AG08395 (cell line): ENCODE measurements at regions not wholly inside any gene's neighbourhood (a gene's known extent, or its start where the extent isn't known, plus 50 kb on each side); places are given as distances from the start of the nearest gene placed in this dataset.
"Not testable (repeated sequence)": the region's sequence is repeated elsewhere in the genome, so short reads cannot be mapped to it uniquely, and the experiment has no call there.

Source experiments
- DNase-seq: peaks from one replicate; pipeline ENCODE4 v3.0.0; 2012; ENCODE audit warnings: mixed read lengths, low spot score

DNA sequence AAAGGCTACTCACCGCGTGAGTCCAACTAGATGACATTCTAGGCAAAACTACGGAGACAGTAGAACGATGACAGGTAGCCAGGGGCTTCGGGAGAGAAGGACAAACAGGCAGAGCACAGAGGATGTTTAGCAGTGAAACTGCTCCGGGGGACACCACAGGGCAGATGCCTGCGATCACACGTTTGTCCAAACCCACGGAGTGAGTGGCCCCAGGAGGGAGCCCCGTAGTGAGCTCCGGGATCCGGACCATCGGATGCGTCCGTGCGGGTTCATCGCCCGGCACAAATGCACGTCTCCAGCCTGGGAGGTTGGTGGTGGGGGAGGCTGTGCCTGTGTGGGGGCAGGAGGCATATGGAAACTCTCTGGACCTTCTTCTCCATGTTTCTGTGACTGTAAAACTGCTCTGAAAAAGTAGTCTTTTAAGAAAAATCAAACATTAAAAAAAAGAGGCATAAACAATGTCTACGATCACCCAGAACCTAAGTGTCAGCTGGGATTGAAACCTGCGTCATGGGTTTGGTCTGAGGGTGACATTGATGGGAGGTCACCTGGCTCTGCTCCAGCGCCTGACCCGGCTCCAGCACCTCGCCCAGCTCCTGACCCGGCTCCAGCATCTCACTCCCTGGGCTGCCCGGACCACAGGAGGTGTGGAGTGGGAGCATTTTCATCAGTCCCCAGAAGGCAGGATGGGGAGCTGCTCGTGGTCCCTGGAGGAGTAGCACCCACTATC, 83.0 kb upstream of the CTDP1 start:
- DNase-seq: no peak

DNA sequence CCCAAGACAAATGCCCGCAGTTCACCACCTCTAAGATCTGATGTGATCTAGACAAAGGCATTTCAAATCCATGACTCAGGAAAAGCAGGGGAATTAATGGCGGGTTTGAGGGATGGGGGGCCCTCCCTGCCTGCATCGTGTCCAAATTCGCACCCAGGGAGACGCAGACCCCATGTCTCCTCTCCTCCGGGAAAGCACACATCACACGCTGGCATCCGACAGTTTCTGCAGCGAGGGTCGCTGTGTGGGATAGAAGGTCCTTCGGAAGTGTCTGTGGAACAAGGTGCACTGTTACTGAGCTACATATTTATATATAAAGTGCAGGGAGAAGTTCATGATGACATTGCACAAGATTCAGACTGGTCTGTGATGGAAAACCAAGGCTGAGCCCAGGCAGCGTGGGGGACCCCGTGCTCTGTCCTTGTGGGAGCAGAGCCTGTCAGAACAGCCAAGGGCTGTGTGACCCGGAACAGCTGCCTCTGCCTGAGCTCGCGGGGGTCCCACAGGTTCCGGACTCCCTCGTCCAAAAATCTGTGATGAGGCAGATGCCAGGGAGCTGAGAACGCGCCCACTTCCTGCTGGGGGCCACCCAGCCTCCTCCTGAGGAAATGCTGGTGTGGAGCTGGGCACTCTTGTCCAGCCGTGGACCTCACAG, 82.3 kb upstream of the CTDP1 start:
- DNase-seq: no peak

DNA sequence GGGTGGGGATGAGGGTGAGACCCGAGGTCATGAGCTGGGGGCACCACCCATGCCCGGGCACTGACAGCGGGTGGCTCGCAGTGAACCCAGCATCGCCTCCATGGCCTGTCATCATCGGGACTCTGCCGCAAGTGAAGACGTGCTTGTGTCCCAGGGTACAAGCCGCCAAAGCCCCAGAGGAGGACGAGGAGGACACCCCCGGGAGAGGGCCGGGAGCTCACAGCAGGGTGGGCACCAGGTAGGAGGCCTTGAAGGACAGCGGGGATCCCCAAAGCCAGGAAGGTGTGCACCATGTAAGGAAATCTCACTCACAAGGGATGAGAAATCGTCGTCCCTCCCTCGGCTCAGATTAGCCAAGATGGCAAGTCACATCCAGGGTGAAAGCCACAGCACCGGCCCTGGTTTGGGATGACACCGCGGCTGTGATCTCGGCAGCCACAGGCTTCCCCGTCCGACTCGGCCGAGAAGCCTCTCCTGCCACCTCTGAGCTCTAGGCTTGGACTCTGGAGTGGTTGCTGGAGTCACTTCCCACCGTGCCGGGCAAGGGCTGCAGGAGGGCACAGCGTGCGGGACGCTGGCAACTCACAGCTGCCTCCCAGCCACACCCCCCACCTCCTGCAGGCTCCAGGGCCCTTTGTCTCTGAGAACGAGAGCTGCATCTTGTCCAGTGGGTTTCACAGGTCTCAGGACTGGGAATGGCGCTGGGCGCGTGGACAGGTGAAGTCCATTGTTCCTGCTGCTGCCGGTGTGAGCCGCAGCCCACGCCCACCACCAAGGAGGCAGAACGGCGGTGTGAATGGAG, 81.6 kb upstream of the CTDP1 start:
- no peak for DNase-seq

DNA sequence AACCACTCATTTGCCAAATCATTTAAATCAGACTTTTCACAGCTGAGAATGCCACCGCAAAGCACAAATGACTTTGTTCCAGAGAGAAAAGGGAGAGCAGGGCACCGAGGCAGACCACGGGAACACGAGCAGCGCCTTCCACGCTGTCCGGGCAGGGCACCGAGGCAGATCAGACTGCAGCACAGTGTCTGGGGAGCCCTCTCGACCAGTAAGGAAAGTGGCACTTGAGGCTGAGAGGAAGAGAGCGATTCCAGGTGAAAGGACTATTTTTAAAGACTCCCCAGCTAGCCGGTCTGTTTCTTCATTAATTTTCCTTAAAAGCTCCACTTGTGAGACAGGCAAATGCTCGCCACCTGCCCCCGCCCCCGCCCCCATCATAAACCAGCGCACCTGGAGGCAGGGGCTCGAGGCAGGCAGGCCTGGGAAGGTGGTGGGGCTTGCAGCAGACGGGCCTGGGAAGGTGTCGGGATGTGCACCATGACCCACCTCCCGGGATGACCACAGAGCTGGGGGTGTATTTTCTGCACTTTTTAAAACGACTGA, 80.9 kb upstream of the CTDP1 start:
- no peak for DNase-seq

DNA sequence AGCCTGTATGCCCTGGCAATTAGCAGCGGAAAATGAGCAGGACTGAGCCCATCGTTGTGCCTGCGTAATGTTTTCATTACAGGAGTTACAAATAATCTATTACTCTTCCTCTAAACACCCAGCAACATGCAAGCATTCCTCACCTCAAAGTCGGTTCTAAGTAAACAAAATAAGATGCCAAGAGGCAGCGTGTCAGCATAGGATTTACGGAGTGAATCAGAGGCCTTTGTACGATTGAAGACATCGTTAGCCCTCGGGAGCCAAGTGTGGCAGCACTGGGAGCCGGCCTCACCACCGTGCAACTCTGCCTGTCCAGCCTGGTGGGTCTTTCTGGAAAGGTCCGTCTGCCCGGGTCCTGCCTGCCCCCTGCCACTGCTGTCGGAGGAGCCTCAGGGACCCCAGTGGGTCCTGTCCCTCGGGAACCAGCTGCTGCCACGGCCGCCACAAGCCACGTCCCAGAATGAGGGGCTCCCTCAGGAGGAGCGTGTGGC, 80.1 kb upstream of the CTDP1 start:
- peak; percentile 70 for DNase-seq

DNA sequence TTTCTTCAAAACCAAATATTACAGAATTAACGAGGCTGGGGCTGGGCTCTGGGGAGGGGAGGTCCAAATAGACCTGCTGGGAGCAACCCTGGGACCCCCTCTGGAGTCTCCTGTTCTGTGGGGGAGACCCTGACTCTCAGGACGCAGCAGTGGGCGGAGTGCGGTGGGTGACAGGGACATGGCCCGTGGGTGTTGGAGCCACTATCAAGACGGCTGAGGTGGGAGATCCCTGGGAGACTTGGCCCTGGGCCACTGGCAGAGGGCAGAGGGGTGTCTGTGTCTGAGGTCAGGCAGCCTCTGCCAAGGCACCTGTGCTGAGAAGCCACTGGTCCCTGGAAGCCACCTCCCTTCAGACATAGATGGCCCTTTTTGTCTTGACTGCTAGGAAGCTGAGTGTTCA, 79.5 kb upstream of the CTDP1 start:
- no peak for DNase-seq

DNA sequence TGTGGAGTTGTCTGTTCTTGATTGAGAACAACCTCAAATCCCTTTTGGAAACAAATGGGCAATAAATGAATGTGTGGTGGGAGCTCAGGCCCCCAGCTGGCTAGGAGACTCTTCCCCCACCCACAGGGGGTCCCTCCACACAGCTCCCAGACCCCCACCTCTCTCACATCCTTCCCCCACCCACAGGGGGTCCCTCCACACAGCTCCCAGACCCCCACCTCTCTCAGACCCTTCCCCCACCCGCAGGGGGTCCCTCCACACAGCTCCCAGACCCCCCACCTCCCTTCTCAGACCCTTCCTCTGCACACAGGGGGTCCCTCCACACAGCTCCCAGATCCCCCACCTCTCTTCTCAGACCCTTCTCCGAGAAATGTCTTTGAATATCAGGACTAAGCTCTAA, 79.0 kb upstream of the CTDP1 start:
- DNase-seq: no peak

DNA sequence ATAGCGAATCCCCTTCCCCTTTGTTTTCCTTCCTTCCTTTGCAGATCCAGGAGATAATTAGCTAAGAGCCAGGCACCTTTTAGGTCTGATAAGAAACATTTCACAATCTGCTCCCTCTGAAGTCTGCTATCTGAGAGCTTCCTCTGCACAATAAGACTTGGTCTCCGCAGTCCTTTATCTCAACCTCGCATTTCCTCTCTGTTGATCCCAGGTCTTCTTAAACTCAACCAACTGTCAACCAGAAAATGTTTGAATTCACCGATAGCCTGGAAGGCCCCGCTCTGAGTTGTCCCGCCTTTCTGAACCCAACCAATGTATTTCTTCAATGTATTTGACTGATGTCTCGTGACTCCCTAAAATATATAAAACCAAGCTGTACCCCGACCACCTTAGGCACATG, 78.4 kb upstream of the CTDP1 start:
- no peak for DNase-seq

DNA sequence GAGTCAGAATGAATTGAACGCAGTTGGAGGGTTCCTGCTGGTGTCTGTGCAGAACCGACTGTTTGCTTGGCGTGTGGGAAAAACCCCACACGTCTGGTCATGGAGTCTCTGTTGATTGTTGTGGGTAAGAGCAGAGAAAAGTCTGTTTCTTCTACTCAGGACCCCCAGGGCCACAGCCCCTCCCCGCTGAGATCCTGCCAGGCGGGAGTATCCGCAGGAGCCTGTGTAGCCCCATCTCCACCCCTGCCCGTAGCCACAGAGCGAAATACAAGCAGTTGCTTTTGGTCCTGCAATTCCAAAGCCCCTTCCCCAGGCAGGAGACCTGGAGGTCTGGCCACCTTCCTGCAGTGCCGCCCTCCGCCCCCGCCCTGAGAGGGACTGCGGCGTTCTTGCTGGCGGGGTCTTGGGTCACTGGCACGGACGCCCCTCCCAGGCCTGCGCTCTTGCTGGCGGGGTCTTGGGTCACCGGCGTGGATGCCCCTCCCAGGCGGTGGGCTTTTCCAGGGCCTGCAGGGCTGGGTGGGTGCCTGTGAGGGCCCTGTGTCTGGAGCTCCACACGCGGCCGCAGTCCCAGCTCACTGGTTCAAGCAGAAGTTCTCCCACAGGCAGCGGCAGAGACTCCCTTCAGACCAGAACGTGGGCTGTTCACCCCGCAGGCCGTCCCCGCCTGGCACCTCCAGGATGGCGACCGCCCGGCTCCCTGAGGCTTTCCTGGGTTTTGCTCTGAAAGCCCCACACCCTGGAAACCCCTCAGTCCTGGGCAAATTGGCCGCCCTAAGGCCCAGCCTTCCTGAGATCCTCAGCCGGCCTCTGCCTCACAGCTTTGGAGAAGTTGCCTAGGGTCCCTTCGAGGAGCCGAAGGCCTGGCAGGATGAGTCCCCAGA, 76.0 kb upstream of the CTDP1 start:
- DNase-seq: no peak

DNA sequence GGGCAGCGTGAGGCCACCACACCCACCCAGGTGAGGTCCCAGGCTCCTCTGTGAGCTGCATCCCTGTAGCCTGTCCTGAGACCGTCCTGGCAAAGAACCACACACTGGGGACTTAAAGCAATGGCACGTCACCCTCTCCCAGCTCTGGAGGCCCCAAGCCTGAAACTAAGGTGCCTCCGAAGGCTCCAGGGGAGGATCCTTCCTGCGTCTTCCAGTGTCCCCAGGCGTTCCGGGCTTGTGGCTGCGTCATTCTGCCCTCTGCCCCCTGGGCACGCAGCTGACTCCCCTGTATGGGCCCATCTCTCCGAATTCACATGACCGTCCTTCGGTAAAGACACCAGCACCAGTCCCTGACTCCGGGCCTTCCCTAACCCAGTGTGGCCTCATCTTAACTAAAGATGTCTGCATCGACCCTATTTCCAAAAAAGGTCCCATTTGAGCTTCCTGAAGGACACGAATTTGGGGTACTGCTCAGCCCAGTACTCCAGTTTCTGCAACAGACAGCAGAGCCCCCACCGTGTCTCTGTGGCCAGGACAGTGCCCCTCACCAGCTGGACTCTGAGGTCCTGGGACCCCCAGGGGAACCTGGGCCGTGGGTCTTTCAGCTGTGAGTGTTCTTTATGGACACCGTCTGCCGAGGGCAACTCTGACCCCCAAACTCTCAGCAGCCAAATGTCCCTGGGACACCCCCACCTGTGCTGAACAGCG, 75.2 kb upstream of the CTDP1 start:
- no peak for DNase-seq

DNA sequence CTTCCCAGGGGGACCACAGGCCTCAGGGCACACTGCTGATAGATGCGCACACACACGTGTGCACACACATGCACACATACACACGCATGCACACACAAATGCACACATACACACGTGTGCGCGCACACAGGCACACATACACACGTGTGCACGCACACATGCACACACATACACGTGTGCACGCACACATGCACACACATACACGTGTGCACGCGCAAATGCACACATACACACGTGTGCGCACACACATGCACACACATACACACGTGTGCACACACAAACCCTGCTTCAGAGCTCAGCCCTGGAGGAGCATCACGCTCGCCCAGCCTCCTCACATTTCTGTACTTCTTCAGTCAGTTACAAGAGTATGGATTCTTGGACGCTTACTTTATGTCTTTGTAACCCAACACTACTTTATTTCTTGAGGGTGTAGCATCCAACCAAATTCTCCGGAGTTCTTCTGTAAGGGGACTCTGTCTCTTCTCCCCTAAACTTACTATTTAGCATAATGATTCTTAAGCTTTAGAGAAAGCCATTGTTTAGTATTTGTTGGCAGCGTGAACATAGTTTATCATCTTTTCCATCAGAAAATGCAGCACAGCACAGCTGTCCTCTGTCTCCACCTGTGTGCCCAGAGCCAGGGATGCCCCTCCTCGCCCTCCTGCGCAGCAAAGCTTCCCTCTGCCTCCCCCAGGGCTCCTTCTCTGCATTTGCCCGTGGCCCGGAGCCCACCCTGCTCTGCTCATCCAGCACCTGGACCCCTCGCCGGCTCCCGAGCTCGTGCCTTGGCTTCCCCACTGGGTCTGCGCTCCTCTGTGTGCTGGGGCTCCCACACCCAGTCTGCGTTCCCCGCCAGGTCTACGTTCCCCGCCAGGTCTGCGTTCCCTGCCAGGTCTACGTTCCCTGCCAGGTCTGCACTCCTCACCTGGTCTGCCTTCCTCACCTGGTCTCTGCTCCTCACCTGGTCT, 74.4 kb upstream of the CTDP1 start:
- no peak for DNase-seq

DNA sequence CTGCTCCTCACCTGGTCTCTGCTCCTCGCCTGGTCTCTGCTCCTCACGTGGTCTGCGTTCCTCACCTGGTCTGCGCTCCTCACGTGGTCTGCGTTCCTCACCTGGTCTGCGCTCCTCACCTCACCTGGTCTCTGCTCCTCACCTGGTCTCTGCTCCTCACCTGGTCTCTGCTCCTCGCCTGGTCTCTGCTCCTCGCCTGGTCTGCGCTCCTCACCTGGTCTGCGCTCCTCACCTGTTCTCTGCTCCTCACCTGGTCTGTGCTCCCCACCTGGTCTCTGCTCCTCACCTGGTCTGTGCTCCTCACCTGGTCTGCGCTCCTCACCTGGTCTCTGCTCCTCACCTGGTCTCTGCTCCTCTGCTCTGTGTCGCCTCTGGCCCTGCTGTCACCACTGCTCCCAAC, 73.5 kb upstream of the CTDP1 start:
- DNase-seq: not testable (repeated sequence)

DNA sequence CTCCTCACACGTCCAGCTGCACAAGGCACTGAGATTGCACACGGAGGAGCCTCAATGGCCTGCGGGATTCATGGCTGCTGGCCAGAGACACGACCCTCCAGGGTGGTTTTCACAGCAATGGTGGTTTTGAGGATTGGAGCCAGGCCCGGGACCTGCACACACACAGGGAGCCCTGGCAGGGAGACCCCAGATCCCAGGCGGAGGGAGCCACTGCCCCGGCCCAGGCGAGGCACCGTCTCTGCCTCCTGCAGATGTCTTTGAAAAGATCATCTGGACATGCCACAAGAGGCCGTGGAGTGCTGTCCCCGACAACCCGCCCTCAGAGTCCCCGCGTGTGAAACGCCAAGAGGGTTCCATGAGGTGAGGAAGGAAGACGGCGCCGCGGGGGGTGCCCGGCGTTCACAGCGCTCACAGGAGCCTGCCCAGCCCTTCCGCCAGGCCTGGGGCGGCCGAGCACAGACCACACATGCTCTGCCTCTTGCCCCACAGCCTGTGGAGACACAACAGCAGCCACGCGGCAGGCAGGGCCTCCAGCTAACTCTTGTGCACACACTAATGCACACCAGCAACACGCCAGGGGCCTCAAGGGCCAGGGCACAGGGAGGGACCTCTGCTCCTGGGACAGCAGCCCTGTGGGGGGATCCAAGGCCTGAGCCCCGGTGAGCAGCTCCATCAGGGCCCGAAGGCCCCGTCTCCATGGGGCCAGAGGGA, 72.8 kb upstream of the CTDP1 start:
- no peak for DNase-seq

DNA sequence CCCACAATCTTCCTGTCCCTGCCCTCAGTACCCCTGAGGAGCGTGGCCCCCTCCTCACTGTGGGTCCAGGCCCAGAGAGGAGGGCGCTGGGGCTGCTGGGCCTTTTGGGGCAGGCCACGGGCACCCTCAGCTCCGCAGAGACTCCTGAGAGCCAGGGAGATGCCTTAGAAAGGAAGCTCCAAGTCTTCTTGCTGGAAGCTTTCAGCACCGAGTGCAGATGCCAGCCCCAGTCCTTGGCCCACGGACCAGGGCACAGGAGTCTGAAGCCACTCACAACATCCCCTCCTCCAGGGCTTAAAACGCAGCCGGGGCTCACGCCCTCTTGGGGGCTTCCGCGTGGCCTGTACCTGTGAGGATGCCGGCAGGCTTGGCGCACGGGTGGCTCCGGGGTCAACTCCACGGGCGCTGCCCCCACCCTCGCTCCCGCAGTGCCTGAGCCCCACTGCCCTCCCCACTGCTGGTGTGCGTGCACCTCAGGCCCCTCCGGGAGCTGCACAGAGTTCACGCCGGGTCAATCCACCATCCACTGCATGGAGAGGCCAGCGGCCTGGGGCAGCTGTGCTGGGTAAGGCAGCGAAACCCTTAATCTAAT, 72.1 kb upstream of the CTDP1 start:
- no peak for DNase-seq

DNA sequence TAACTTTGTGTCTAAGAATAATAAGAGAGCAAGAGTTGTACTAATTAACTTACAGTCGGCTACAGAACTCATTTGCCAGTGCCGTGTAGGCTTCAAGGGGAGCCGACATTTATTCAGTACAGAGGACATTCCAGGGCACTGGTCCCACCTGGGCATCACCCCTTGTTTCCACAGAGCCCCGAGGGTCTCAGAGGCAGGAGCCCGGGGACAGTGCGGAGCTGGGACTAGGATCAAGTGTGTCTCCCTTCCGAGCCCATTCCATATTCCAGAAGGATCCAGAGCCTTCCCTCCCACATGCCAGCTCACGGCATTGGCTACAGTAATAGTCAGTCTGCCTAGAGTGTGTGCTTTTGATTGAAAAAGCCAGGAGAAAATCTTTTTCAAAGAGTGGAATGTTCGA, 71.5 kb upstream of the CTDP1 start:
- no peak for DNase-seq

DNA sequence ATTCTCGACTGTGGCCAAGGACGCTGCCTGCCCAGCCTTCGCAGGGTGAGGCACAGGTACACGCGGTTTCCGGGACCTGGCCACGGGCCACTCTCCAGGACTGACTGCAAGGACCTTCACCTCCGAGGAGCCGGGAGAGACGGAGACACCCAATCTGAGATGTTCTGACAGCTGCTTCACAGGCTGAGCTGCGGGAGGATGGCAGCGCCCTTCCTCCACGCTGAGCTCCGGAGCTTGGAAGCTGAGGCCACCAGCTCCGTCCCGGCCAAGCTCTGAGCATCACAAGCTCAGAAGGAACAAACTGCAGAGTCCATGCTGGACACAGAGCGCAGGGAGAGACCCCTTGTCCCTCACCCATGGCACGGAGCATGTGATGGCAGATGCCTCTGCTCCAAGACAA, 71.1 kb upstream of the CTDP1 start:
- no peak for DNase-seq

DNA sequence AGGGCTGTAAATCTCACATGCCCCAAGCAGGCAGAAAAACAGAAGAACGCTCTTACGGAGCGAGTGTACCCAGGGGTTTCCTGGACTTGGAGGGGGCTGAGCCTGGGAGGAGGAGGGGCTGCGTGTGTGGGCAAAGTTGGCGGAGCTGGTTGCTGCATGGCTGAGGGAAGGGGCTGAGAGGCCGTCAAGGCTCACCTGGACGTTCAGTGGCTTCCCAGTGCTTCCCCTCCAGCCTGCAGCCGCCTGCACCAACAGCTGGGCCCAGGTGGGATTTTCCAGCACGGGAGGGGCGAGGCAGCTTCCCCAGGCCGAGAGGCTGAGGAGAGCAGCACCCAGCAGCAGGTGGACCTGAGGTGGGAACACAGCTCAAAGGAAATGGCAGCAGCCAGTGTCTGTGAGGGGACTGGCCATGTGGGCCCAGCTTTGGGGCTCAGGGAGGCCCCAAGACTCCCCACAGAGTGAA, 70.6 kb upstream of the CTDP1 start:
- DNase-seq: no peak

DNA sequence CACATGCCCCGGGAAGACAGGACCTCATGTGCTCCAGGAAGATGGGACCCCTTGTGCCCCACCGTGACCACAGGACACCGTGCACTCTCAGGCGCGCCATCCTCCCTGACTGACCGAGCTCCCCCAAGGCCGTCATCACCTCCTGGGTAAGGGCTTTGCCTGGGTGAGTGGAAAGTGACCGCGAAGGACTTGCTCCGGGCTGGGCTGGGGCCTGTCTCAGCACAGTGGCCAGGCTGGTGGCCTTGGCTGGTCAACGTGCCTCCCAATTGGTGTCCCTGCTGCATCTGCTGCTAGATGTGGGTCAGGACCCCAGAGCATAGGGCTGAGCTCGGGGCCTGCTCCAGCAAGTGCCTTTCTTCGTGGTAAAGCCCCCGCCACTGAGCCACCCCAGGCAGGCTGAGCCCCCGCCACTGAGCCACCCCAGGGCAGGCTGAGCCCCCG, 69.7 kb upstream of the CTDP1 start:
- DNase-seq: no peak
